PFSK-1 (cell line): ENCODE measurements at regions not wholly inside any gene's neighbourhood (a gene's known extent, or its start where the extent isn't known, plus 50 kb on each side); places are given as distances from the start of the nearest gene placed in this dataset.

Experiments
- POLR2AphosphoS5 ChIP-seq: IDR thresholded peaks from 2 replicates; pipeline ENCODE4 v1.6.1; 2012; ENCODE audit warnings: low read depth, mild to moderate bottlenecking, control low read depth, low read length, moderate library complexity
- SIN3A ChIP-seq: IDR thresholded peaks from 2 replicates; pipeline ENCODE4 v1.6.1; 2012; ENCODE audit warnings: mild to moderate bottlenecking, low read length, moderate library complexity, borderline replicate concordance; ENCODE audit not compliant: insufficient read depth
- TAF1 ChIP-seq: IDR thresholded peaks from 2 replicates; pipeline ENCODE4 v1.6.1; 2012; ENCODE audit warnings: low read length, control low read depth, borderline replicate concordance; ENCODE audit not compliant: insufficient read depth
- TF ChIP-seq, protein P1 (sequence below), 2 experiments: IDR thresholded peaks; 2 replicates each; pipeline versions ENCODE4 v1.6.1 to v1.8.0; 2011 to 2012; ENCODE audit warnings: low read depth in 2 of 2, low read length in 2 of 2, control low read depth in 1 of 2, inconsistent platforms in 1 of 2, mild to moderate bottlenecking in 1 of 2, moderate library complexity in 1 of 2; ENCODE audit not compliant: insufficient read depth in 1 of 2

DNA sequence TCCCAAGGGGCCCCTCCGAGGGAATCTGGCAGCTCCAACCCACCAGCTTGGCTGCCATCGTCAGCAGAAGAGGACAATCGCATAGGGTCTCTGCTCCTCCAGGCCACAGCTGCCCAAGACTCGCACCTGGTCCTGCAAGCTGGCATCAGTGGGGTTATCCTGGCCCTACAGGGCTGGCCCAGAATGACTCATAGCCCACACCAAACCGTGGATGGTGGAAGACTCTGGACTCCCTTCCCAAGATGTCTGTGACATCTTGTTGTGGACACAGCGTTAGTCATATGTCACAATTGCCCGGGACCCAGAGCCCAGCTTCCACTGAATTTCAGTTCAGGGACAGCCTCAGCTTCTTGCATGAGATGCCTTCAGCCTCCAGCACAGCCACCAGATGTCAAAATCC lies 91.5 kb upstream of the CUX1 start:
- TF ChIP-seq POLR2AphosphoS5, result no peak
- no peak for TF ChIP-seq TAF1
- no peak for TF ChIP-seq SIN3A
- TF ChIP-seq, protein P1, sequence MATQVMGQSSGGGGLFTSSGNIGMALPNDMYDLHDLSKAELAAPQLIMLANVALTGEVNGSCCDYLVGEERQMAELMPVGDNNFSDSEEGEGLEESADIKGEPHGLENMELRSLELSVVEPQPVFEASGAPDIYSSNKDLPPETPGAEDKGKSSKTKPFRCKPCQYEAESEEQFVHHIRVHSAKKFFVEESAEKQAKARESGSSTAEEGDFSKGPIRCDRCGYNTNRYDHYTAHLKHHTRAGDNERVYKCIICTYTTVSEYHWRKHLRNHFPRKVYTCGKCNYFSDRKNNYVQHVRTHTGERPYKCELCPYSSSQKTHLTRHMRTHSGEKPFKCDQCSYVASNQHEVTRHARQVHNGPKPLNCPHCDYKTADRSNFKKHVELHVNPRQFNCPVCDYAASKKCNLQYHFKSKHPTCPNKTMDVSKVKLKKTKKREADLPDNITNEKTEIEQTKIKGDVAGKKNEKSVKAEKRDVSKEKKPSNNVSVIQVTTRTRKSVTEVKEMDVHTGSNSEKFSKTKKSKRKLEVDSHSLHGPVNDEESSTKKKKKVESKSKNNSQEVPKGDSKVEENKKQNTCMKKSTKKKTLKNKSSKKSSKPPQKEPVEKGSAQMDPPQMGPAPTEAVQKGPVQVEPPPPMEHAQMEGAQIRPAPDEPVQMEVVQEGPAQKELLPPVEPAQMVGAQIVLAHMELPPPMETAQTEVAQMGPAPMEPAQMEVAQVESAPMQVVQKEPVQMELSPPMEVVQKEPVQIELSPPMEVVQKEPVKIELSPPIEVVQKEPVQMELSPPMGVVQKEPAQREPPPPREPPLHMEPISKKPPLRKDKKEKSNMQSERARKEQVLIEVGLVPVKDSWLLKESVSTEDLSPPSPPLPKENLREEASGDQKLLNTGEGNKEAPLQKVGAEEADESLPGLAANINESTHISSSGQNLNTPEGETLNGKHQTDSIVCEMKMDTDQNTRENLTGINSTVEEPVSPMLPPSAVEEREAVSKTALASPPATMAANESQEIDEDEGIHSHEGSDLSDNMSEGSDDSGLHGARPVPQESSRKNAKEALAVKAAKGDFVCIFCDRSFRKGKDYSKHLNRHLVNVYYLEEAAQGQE (IDR thresholded peaks at IDR 0.05; ENCODE audit: insufficient read depth in 1 of 2, low read depth in 2 of 2, low read length in 2 of 2), result no peak
